Gastroesophageal sphincter (tissue), 3 donors: ENCODE measurements at regions not wholly inside any gene's neighbourhood (a gene's known extent, or its start where the extent isn't known, plus 50 kb on each side); places are given as distances from the start of the nearest gene placed in this dataset.

ENCODE experiments used
- CTCF ChIP-seq, 4 experiments: fragments of 200-600 bp in 2 of 4; fragments of 450-650 bp in 2 of 4; sonication (generic) in 1 of 4; IDR thresholded peaks; one replicate each; pipeline ENCODE4 v1.5.1; 2017 to 2019; ENCODE audit warnings: antibody characterized with exemption in 4 of 4, mild to moderate bottlenecking in 2 of 4, moderate library complexity in 2 of 4
- EP300 ChIP-seq: sonication (generic); formaldehyde crosslinking; IDR thresholded peaks from one replicate; pipeline ENCODE4 v1.6.1; 2017; ENCODE audit warnings: antibody characterized with exemption, mild to moderate bottlenecking
- POLR2A ChIP-seq, 2 donors: fragments of 450-650 bp; IDR thresholded peaks; one replicate each; pipeline ENCODE4 v1.6.1; 2017; ENCODE audit warnings: antibody characterized with exemption in 2 of 2, mild to moderate bottlenecking in 2 of 2, moderate library complexity in 1 of 2
- POLR2AphosphoS5 ChIP-seq: sonication (generic); formaldehyde crosslinking; IDR thresholded peaks from one replicate; pipeline ENCODE4 v1.6.1; 2017; ENCODE audit warnings: antibody characterized with exemption

GRCh38 chr9:117516676-117517632 lies 102.1 kb upstream of the ASTN2 start:
- TF ChIP-seq CTCF (IDR thresholded peaks at IDR 0.05) (no peak), POLR2AphosphoS5 (no peak), EP300 (no peak), POLR2A (IDR thresholded peaks at IDR 0.05) (no peak)
